ENCODE measurements at regions not wholly inside any gene's neighbourhood (a gene's known extent, or its start where the extent isn't known, plus 50 kb on each side); places are given as distances from the start of the nearest gene placed in this dataset.
"Not testable (repeated sequence)": the region's sequence is repeated elsewhere in the genome, so short reads cannot be mapped to it uniquely, and the experiment has no call there.

DNA sequence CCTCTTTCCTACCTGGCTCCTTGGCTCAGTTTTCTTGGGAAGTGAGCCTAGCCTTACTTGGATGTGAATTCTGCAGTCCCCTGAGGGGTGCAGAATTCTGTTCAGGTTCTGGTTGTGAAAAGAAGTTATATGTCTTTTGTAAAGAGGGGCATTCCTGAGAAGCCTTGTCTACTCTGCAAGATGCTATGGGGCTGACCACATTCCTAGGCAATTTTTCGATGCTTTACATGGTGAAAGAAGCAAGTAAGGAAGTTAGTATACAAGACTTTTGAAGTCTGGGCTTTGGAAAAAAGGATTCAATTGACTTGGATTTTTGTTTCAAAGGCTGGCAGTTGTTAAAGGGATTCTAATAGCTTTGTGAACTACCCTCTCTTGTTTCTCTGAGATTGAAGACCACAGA lies 167.9 kb upstream of the STMND1 start:
- no peaks in the 10 kb centered on the region for H3K9me3 ChIP-seq (ENCODE audit: control insufficient read depth in 1 of 2, low read length in 2 of 2)
- H3K4me3 ChIP-seq (ENCODE audit: low read depth in 1 of 2, low read length in 2 of 2): no peak overlapping the region

DNA sequence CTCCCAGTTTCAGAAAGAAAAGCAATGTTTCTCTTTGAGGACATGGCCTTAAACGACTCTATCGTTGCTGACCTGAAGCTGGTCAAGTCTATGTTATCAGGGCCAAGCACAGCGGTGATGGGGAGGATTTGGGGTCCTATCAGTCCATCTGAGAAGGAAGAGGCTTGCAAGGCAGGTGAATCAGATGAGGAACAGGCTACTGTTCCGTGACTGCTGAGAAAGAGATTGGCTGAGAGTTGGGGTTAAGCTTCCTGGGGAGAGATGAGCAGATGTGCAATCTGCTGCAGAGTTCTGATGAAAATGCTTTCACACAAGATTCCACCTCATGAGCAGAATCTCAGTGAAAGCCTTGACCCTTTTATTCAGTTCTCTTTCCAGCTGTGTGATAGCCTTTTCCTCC lies 168.3 kb upstream of the STMND1 start:
- no peaks in the 10 kb centered on the region for H3K4me1 ChIP-seq (ENCODE audit: control insufficient read depth in 1 of 2, insufficient read depth in 2 of 2, low read length in 2 of 2)
- no peak overlapping the region for H3K4me3 ChIP-seq (ENCODE audit: low read depth in 1 of 2, low read length in 2 of 2)
- no peaks in the 10 kb centered on the region for H3K27me3 ChIP-seq (ENCODE audit: control insufficient read depth in 1 of 2, insufficient read depth in 2 of 2, low read length in 2 of 2)
- H3K27ac ChIP-seq (ENCODE audit: low read depth, low read length): no peak overlapping the region
- no peaks in the 10 kb centered on the region for H3K36me3 ChIP-seq (ENCODE audit: control insufficient read depth in 1 of 2, insufficient read depth in 2 of 2, low read length in 2 of 2)
- H3K9me3 ChIP-seq (ENCODE audit: control insufficient read depth in 1 of 2, low read length in 2 of 2): no peaks in the 10 kb centered on the region
- H3K9ac ChIP-seq (ENCODE audit: low read depth in 1 of 2, low read length in 2 of 2): no peak overlapping the region

More for the DNA sequence above, 167.9 kb upstream of the STMND1 start:
- no peak overlapping the region for H3K27ac ChIP-seq (ENCODE audit: low read depth, low read length)
- no peaks in the 10 kb centered on the region for H3K36me3 ChIP-seq (ENCODE audit: control insufficient read depth in 1 of 2, insufficient read depth in 2 of 2, low read length in 2 of 2)
- no peaks in the 10 kb centered on the region for H3K4me1 ChIP-seq (ENCODE audit: control insufficient read depth in 1 of 2, insufficient read depth in 2 of 2, low read length in 2 of 2)
- no peaks in the 10 kb centered on the region for H3K27me3 ChIP-seq (ENCODE audit: control insufficient read depth in 1 of 2, insufficient read depth in 2 of 2, low read length in 2 of 2)
- H3K9ac ChIP-seq (ENCODE audit: low read depth in 1 of 2, low read length in 2 of 2): no peak overlapping the region

DNA sequence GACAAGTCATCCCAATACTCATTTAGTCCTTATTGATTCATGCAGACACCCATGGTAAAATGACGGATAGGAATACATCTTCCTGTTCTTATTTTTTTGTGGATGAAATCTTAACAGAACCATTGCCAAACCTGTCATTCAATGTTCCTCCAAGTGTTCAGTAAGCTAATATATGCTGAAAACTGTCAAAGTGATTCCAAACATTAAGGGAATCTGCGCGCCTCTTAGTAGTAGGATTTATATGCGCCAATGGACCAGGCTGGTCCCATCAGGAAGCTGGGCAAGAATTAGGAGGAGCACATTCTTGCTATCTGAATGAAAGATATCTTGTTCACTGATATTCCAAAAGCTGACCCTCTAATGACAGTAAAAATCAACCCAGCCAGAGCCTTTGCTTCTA lies 168.9 kb upstream of the STMND1 start:
- H3K9ac ChIP-seq (ENCODE audit: low read depth in 1 of 2, low read length in 2 of 2): no peak overlapping the region
- H3K36me3 ChIP-seq (ENCODE audit: control insufficient read depth in 1 of 2, insufficient read depth in 2 of 2, low read length in 2 of 2): no peaks in the 10 kb centered on the region
- no peak overlapping the region for H3K4me3 ChIP-seq (ENCODE audit: low read depth in 1 of 2, low read length in 2 of 2)
- H3K27me3 ChIP-seq (ENCODE audit: control insufficient read depth in 1 of 2, insufficient read depth in 2 of 2, low read length in 2 of 2): no peaks in the 10 kb centered on the region
- no peak overlapping the region for H3K27ac ChIP-seq (ENCODE audit: low read depth, low read length)
- no peaks in the 10 kb centered on the region for H3K4me1 ChIP-seq (ENCODE audit: control insufficient read depth in 1 of 2, insufficient read depth in 2 of 2, low read length in 2 of 2)
- no peaks in the 10 kb centered on the region for H3K9me3 ChIP-seq (ENCODE audit: control insufficient read depth in 1 of 2, low read length in 2 of 2)

DNA sequence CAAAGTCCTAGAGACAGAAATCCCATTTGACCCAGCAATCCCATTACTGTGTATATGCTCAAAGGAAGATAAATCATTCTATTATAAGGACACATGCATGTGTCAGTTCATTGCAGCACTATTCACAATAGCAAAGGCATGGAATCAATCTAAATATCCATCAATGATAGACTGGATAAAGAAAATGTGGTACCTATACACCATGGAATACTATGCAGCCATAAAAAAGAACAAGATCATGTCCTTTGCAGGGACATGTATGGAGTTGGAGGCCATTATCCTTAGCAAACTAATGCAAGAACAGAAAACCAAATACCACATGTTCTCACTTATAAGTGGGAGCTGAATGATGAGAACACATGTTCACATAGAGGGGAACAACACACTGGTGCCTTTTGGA lies 169.8 kb upstream of the ATXN1 start:
- not testable (repeated sequence) for H3K4me3 ChIP-seq (ENCODE audit: low read depth in 1 of 2, low read length in 2 of 2); H3K9me3 ChIP-seq (ENCODE audit: control insufficient read depth in 1 of 2, low read length in 2 of 2); H3K9ac ChIP-seq (ENCODE audit: low read depth in 1 of 2, low read length in 2 of 2); H3K27me3 ChIP-seq (ENCODE audit: control insufficient read depth in 1 of 2, insufficient read depth in 2 of 2, low read length in 2 of 2); H3K4me1 ChIP-seq (ENCODE audit: control insufficient read depth in 1 of 2, insufficient read depth in 2 of 2, low read length in 2 of 2); H3K36me3 ChIP-seq (ENCODE audit: control insufficient read depth in 1 of 2, insufficient read depth in 2 of 2, low read length in 2 of 2); H3K27ac ChIP-seq (ENCODE audit: low read depth, low read length)

DNA sequence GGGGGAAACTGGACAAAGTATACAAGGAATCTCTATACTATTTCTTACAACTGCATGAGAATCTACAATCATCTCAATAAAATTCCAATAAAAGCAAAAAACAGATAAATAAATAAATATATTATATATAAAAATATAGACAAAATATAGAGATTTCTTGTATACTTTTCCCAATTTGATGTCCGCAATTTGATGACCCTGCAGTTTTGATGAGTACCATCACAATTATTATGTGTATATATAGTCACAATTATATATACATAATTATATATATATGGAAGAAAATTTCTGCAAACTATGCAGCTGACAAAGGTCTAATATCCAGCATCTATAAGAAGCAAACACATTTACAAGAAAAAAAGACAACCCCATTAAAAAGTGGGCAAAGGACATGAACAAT lies 169.2 kb upstream of the ATXN1 start:
- Histone ChIP-seq H3K9ac (ENCODE audit: low read depth in 1 of 2, low read length in 2 of 2) (no peak overlapping the region), H3K4me3 (ENCODE audit: low read depth in 1 of 2, low read length in 2 of 2) (no peak overlapping the region), H3K36me3 (ENCODE audit: control insufficient read depth in 1 of 2, insufficient read depth in 2 of 2, low read length in 2 of 2) (no peaks in the 10 kb centered on the region), H3K27ac (ENCODE audit: low read depth, low read length) (no peak overlapping the region), H3K27me3 (ENCODE audit: control insufficient read depth in 1 of 2, insufficient read depth in 2 of 2, low read length in 2 of 2) (no peaks in the 10 kb centered on the region), H3K4me1 (ENCODE audit: control insufficient read depth in 1 of 2, insufficient read depth in 2 of 2, low read length in 2 of 2) (no peaks in the 10 kb centered on the region), H3K9me3 (ENCODE audit: control insufficient read depth in 1 of 2, low read length in 2 of 2) (no peaks in the 10 kb centered on the region)

DNA sequence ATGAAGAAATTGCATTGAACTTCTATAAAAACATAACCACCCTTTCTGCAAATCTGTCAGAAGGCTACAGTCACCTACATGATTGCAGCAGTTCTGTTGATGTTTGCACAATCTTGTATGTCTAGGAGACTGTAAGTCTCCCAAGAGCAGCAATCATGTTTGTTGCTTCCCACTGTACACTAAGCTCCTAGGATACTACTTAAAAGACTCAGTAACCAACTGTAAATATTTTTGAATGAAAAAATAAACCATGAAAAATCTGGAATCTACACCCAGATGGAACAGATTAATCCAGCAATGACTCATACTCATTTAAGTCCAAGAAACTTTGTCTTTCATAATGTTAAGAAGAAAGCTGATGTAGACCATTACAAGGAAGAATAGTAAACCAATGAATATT lies 168.5 kb upstream of the ATXN1 start:
- H3K36me3 ChIP-seq (ENCODE audit: control insufficient read depth in 1 of 2, insufficient read depth in 2 of 2, low read length in 2 of 2): no peaks in the 10 kb centered on the region
- H3K9ac ChIP-seq (ENCODE audit: low read depth in 1 of 2, low read length in 2 of 2): no peak overlapping the region
- H3K4me3 ChIP-seq (ENCODE audit: low read depth in 1 of 2, low read length in 2 of 2): no peak overlapping the region
- H3K4me1 ChIP-seq (ENCODE audit: control insufficient read depth in 1 of 2, insufficient read depth in 2 of 2, low read length in 2 of 2): no peaks in the 10 kb centered on the region
- no peaks in the 10 kb centered on the region for H3K9me3 ChIP-seq (ENCODE audit: control insufficient read depth in 1 of 2, low read length in 2 of 2)
- H3K27ac ChIP-seq (ENCODE audit: low read depth, low read length): no peak overlapping the region
- no peaks in the 10 kb centered on the region for H3K27me3 ChIP-seq (ENCODE audit: control insufficient read depth in 1 of 2, insufficient read depth in 2 of 2, low read length in 2 of 2)

GRCh38 chr6:16928387-16928786 lies 167.1 kb upstream of the ATXN1 start:
- Histone ChIP-seq H3K9me3 (ENCODE audit: control insufficient read depth in 1 of 2, low read length in 2 of 2) (no peaks in the 10 kb centered on the region), H3K9ac (ENCODE audit: low read depth in 1 of 2, low read length in 2 of 2) (no peak overlapping the region), H3K36me3 (ENCODE audit: control insufficient read depth in 1 of 2, insufficient read depth in 2 of 2, low read length in 2 of 2) (no peaks in the 10 kb centered on the region), H3K4me3 (ENCODE audit: low read depth in 1 of 2, low read length in 2 of 2) (no peak overlapping the region), H3K27ac (ENCODE audit: low read depth, low read length) (no peak overlapping the region), H3K27me3 (ENCODE audit: control insufficient read depth in 1 of 2, insufficient read depth in 2 of 2, low read length in 2 of 2) (no peaks in the 10 kb centered on the region), H3K4me1 (ENCODE audit: control insufficient read depth in 1 of 2, insufficient read depth in 2 of 2, low read length in 2 of 2) (no peaks in the 10 kb centered on the region)

DNA sequence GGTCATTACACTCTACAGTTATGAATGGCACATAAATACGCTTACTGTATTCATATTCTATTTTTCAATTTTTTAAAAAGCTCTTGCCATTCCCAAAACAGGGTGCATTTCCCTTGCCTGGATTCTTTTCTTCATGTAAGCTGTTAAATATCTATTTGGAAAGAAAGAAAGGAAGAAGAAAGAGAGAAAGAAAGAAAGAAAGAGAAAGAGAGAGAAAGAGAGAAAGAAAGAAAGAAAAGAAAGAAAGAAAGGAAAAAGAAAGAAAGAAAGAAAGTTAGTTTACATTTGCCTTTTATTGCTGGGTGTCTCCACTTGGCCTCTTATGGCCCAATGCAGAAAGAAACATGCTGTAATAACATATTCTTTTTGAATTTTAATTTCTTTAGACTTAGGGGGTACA lies 165.9 kb upstream of the ATXN1 start:
- Histone ChIP-seq H3K9me3 (ENCODE audit: control insufficient read depth in 1 of 2, low read length in 2 of 2) (no peaks in the 10 kb centered on the region), H3K9ac (ENCODE audit: low read depth in 1 of 2, low read length in 2 of 2) (no peak overlapping the region), H3K4me3 (ENCODE audit: low read depth in 1 of 2, low read length in 2 of 2) (no peak overlapping the region), H3K27ac (ENCODE audit: low read depth, low read length) (no peak overlapping the region), H3K27me3 (ENCODE audit: control insufficient read depth in 1 of 2, insufficient read depth in 2 of 2, low read length in 2 of 2) (no peaks in the 10 kb centered on the region), H3K36me3 (ENCODE audit: control insufficient read depth in 1 of 2, insufficient read depth in 2 of 2, low read length in 2 of 2) (no peaks in the 10 kb centered on the region), H3K4me1 (ENCODE audit: control insufficient read depth in 1 of 2, insufficient read depth in 2 of 2, low read length in 2 of 2) (no peaks in the 10 kb centered on the region)

DNA sequence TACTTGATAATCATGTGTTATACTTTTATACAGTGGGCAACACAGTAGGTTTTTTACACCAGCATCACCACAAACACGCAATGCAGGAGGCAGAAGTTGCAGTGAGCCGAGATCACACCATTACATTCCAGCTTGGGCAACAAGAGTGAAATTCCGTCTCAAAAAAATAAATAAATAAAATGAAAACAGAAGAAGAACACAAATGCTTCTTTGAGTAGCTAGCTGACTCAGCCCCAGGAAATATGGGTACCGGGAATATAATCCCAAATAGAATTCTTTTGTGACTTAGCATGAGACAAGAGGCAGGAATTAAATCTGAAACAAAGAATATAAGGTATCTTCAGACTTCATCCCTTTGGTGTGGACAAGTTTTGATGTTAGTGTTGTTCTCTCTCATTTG lies 164.2 kb upstream of the ATXN1 start:
- Histone ChIP-seq H3K9me3 (ENCODE audit: control insufficient read depth in 1 of 2, low read length in 2 of 2) (no peaks in the 10 kb centered on the region), H3K27me3 (ENCODE audit: control insufficient read depth in 1 of 2, insufficient read depth in 2 of 2, low read length in 2 of 2) (no peaks in the 10 kb centered on the region), H3K4me1 (ENCODE audit: control insufficient read depth in 1 of 2, insufficient read depth in 2 of 2, low read length in 2 of 2) (no peaks in the 10 kb centered on the region), H3K27ac (ENCODE audit: low read depth, low read length) (no peak overlapping the region), H3K36me3 (ENCODE audit: control insufficient read depth in 1 of 2, insufficient read depth in 2 of 2, low read length in 2 of 2) (no peaks in the 10 kb centered on the region), H3K4me3 (ENCODE audit: low read depth in 1 of 2, low read length in 2 of 2) (no peak overlapping the region), H3K9ac (ENCODE audit: low read depth in 1 of 2, low read length in 2 of 2) (no peak overlapping the region)

DNA sequence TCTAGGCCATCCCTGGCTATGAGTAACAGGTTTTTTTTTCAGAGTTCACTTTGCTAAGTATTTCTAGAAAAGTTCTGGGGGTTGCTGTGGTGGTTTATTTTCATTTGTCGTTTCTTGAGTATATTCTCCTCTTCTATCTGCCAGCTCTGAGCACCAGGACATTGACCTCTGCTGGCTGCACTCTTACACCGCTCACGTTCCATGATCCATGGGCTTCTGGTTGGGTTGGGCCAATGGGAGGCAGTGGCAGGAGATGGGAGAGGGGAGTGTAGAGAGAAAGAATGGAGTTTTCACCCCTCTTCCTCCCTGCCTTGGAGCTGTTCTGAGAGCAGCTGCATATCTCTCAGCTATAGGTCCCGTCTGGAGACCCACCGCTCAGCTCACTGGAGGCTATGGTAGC lies 161.0 kb upstream of the ATXN1 start:
- Histone ChIP-seq H3K4me3 (ENCODE audit: low read depth in 1 of 2, low read length in 2 of 2) (no peak overlapping the region), H3K4me1 (ENCODE audit: control insufficient read depth in 1 of 2, insufficient read depth in 2 of 2, low read length in 2 of 2) (no peaks in the 10 kb centered on the region), H3K9me3 (ENCODE audit: control insufficient read depth in 1 of 2, low read length in 2 of 2) (no peaks in the 10 kb centered on the region), H3K9ac (ENCODE audit: low read depth in 1 of 2, low read length in 2 of 2) (no peak overlapping the region), H3K27ac (ENCODE audit: low read depth, low read length) (no peak overlapping the region), H3K36me3 (ENCODE audit: control insufficient read depth in 1 of 2, insufficient read depth in 2 of 2, low read length in 2 of 2) (no peaks in the 10 kb centered on the region), H3K27me3 (ENCODE audit: control insufficient read depth in 1 of 2, insufficient read depth in 2 of 2, low read length in 2 of 2) (no peaks in the 10 kb centered on the region)

DNA sequence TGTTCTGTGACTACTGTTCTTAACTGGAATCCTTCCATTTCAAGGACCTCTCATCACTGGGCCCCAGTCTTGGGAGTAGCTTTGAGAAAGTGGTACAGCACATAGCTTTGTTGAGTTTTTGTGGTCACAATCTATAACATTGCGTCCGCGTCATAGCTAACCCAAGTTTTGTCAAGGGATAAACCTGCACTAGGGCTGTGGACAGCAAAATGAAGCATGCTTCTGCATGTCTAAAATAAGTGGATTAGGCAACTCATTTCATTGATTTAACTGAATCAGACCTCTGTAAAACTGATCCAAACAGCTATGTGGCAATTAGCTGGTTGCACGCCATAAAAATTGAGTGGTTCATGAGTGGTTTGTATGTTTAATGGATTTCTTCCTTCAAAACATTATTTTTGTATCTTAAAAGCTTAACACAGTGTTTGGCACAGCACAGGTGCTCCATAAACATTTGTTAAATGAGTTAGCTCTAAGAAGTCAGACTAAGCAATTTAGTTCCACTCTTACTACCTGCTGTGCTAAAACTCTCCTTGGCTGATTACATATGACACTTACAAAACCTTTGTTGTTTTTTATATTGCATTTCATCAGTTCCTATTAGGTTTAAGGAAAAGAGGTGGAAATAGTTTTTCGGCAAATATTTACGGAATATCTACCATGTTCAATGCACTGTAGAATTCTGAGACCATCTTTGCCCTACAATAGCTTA lies 160.3 kb upstream of the ATXN1 start:
- Histone ChIP-seq H3K9ac (ENCODE audit: low read depth in 1 of 2, low read length in 2 of 2) (no peak overlapping the region), H3K27me3 (ENCODE audit: control insufficient read depth in 1 of 2, insufficient read depth in 2 of 2, low read length in 2 of 2) (no peaks in the 10 kb centered on the region), H3K4me3 (ENCODE audit: low read depth in 1 of 2, low read length in 2 of 2) (no peak overlapping the region), H3K9me3 (ENCODE audit: control insufficient read depth in 1 of 2, low read length in 2 of 2) (no peaks in the 10 kb centered on the region), H3K4me1 (ENCODE audit: control insufficient read depth in 1 of 2, insufficient read depth in 2 of 2, low read length in 2 of 2) (no peaks in the 10 kb centered on the region), H3K36me3 (ENCODE audit: control insufficient read depth in 1 of 2, insufficient read depth in 2 of 2, low read length in 2 of 2) (no peaks in the 10 kb centered on the region), H3K27ac (ENCODE audit: low read depth, low read length) (no peak overlapping the region)
